ENCODE measurements at regions not wholly inside any gene's neighbourhood (a gene's known extent, or its start where the extent isn't known, plus 50 kb on each side); places are given as distances from the start of the nearest gene placed in this dataset.

DNA sequence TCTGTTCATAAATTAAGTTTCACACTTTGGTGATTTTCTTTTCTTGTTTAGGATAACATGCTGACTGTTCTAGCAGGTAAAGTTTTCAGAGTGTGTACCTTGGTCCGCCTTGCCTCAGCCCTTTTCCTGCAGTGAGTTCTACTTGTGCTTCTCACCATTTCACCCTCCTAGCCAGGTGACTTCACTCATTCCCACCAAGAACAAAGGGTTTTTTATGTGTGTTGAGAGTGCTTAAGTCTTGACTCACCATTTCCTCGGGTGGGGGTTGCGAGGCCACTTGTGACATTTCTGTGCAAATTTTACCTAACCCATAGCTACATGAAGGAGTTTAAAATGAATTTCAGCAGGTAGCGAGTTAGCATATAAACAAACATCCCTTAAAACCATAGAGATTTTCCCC lies 81.4 kb downstream of the C3orf38 start:
- Histone ChIP-seq H3K36me3 (no peaks in the 10 kb centered on the region), H3K4me1 (no peaks in the 10 kb centered on the region), H3K9me3 (no peaks in the 10 kb centered on the region), H3K27ac (no peak overlapping the region), H3K27me3 (no peaks in the 10 kb centered on the region), H3K4me3 (no peak overlapping the region)
- in situ Hi-C loops (cut with MboI; ENCODE audit: low sequenced_read_pairs in 4 of 4) (no loop called here), intact Hi-C loops (cut with DNase I; ENCODE audit: low total_unique reads) (no loop called here)
- no peak for ATAC-seq
- no peak for DNase-seq
- no peak for TF ChIP-seq POLR2A (IDR thresholded peaks at IDR 0.05)
- no peak for TF ChIP-seq CTCF (IDR thresholded peaks at IDR 0.05 in 4 of 5, conservative IDR thresholded peaks at IDR 0.05 in 1 of 5)

- Histone ChIP-seq H3K4me3 (no peak overlapping the region), H3K27me3 (no peaks in the 10 kb centered on the region), H3K9me3 (no peaks in the 10 kb centered on the region), H3K27ac (no peak overlapping the region), H3K4me1 (no peaks in the 10 kb centered on the region), H3K36me3 (no peaks in the 10 kb centered on the region)
- no peak for DNase-seq
- TF ChIP-seq POLR2A (IDR thresholded peaks at IDR 0.05) (no peak), CTCF (IDR thresholded peaks at IDR 0.05 in 4 of 5, conservative IDR thresholded peaks at IDR 0.05 in 1 of 5) (no peak)
- in situ Hi-C loops (cut with MboI; ENCODE audit: low sequenced_read_pairs in 4 of 4) (no loop called here), intact Hi-C loops (cut with DNase I; ENCODE audit: low total_unique reads) (no loop called here)
- ATAC-seq, result no peak
These were observed 81.9 kb downstream of the C3orf38 start for GRCh38 chr3:88231632-88232031.

- no peak overlapping the region for H3K27ac ChIP-seq
- no peaks in the 10 kb centered on the region for H3K27me3 ChIP-seq
- no peak overlapping the region for H3K4me3 ChIP-seq
- no peak for ATAC-seq
- no peak for DNase-seq
- intact Hi-C loops (cut with DNase I; ENCODE audit: low total_unique reads) (no loop called here), in situ Hi-C loops (cut with MboI; ENCODE audit: low sequenced_read_pairs in 4 of 4) (no loop called here)
- no peaks in the 10 kb centered on the region for H3K4me1 ChIP-seq
- no peaks in the 10 kb centered on the region for H3K9me3 ChIP-seq
- no peaks in the 10 kb centered on the region for H3K36me3 ChIP-seq
- TF ChIP-seq POLR2A (IDR thresholded peaks at IDR 0.05) (no peak), CTCF (IDR thresholded peaks at IDR 0.05 in 4 of 5, conservative IDR thresholded peaks at IDR 0.05 in 1 of 5) (no peak)
These were observed 85.3 kb downstream of the C3orf38 start for GRCh38 chr3:88235102-88235501.

- no peak for TF ChIP-seq POLR2A (IDR thresholded peaks at IDR 0.05)
- TF ChIP-seq CTCF (IDR thresholded peaks at IDR 0.05 in 4 of 5, conservative IDR thresholded peaks at IDR 0.05 in 1 of 5), result no peak
- Histone ChIP-seq H3K9me3 (no peaks in the 10 kb centered on the region), H3K27me3 (no peaks in the 10 kb centered on the region), H3K36me3 (no peaks in the 10 kb centered on the region), H3K4me1 (no peaks in the 10 kb centered on the region), H3K27ac (no peak overlapping the region), H3K4me3 (no peak overlapping the region)
- DNase-seq, result no peak
- in situ Hi-C loops (cut with MboI; ENCODE audit: low sequenced_read_pairs in 4 of 4) (no loop called here), intact Hi-C loops (cut with DNase I; ENCODE audit: low total_unique reads) (no loop called here)
- ATAC-seq, result no peak
These were observed 90.1 kb downstream of the C3orf38 start for GRCh38 chr3:88239870-88240269.

DNA sequence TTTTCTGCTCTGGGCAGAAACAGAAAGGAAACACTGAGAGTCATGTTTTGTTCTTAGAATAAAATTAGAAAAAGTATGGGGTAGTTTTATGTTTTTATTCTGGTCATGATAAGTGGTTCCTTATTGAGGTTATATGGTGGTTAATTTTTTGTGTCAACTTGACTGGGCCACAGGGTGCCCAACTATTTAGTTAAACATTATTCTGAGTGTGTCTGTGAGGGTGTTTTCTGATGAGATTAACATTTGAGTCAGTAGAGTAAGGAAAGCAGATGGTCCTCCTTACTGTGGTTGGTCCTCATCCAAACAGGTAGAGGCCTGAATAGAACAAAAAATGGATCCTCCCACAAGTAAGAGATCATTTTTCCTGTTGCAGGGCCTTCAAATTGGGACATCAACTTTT lies 98.9 kb downstream of the C3orf38 start:
- in situ Hi-C loops (cut with MboI; ENCODE audit: low sequenced_read_pairs in 4 of 4) (no loop called here), intact Hi-C loops (cut with DNase I; ENCODE audit: low total_unique reads) (no loop called here)
- no peaks in the 10 kb centered on the region for H3K4me1 ChIP-seq
- no peaks in the 10 kb centered on the region for H3K36me3 ChIP-seq
- H3K27ac ChIP-seq, result no peak overlapping the region
- ATAC-seq, result no peak
- H3K27me3 ChIP-seq, result no peaks in the 10 kb centered on the region
- no peak for TF ChIP-seq POLR2A (IDR thresholded peaks at IDR 0.05)
- TF ChIP-seq CTCF (IDR thresholded peaks at IDR 0.05 in 4 of 5, conservative IDR thresholded peaks at IDR 0.05 in 1 of 5), result no peak
- no peak overlapping the region for H3K4me3 ChIP-seq
- no peaks in the 10 kb centered on the region for H3K9me3 ChIP-seq
- no peak for DNase-seq
